Hepatocyte (in vitro differentiated cells): ENCODE measurements at regions not wholly inside any gene's neighbourhood (a gene's known extent, or its start where the extent isn't known, plus 50 kb on each side); places are given as distances from the start of the nearest gene placed in this dataset.
"Not testable (repeated sequence)": the region's sequence is repeated elsewhere in the genome, so short reads cannot be mapped to it uniquely, and the experiment has no call there.

Source experiments
- DNase-seq: peaks from one replicate; pipeline ENCODE4 v3.0.0-alpha.2; 2016; ENCODE audit warnings: low spot score
- H2AFZ ChIP-seq: fragments of 200-600 bp; sonication (generic); 2 replicates; pipeline ENCODE4 v1.6.0; 2016; ENCODE audit warnings: antibody characterized with exemption, mild to moderate bottlenecking
- H3K27ac ChIP-seq: fragments of 200-600 bp; sonication (generic); 2 replicates; pipeline ENCODE4 v1.5.1; 2016; ENCODE audit warnings: mild to moderate bottlenecking
- H3K27me3 ChIP-seq: fragments of 200-600 bp; sonication (generic); 2 replicates; pipeline ENCODE4 v1.6.1; 2016
- H3K36me3 ChIP-seq: fragments of 200-600 bp; sonication (generic); replicated peaks from 2 replicates; pipeline ENCODE4 v1.5.1; 2016; ENCODE audit warnings: low read depth; ENCODE audit not compliant: insufficient read depth
- H3K4me1 ChIP-seq: fragments of 200-600 bp; sonication (generic); 2 replicates; pipeline ENCODE4 v1.5.1; 2016; ENCODE audit warnings: mild to moderate bottlenecking, moderate library complexity; ENCODE audit not compliant: insufficient read depth
- H3K4me2 ChIP-seq: fragments of 200-600 bp; sonication (generic); 2 replicates; pipeline ENCODE4 v1.6.0; 2016
- H3K4me3 ChIP-seq: fragments of 200-600 bp; sonication (generic); 2 replicates; pipeline ENCODE4 v1.5.1; 2016; ENCODE audit warnings: mild to moderate bottlenecking
- H3K79me2 ChIP-seq: fragments of 200-600 bp; sonication (generic); 2 replicates; pipeline ENCODE4 v1.6.0; 2017; ENCODE audit warnings: mild to moderate bottlenecking
- H3K9me2 ChIP-seq: fragments of 200-600 bp; sonication (generic); replicated peaks from 2 replicates; pipeline ENCODE4 v1.6.0; 2017; ENCODE audit warnings: mild to moderate bottlenecking; ENCODE audit not compliant: insufficient read depth
- H3K9me3 ChIP-seq: fragments of 200-600 bp; sonication (generic); 2 replicates; pipeline ENCODE4 v1.5.1; 2016; ENCODE audit warnings: low read depth, mild to moderate bottlenecking
- H4K20me1 ChIP-seq: fragments of 200-600 bp; sonication (generic); 2 replicates; pipeline ENCODE4 v1.6.0; 2016; ENCODE audit warnings: mild to moderate bottlenecking; ENCODE audit not compliant: insufficient read depth, poor library complexity, severe bottlenecking
- CTCF ChIP-seq: fragments of 200-600 bp; sonication (generic); IDR thresholded peaks from 2 replicates; pipeline ENCODE4 v1.5.1; 2016; ENCODE audit warnings: antibody characterized with exemption, mild to moderate bottlenecking; ENCODE audit not compliant: poor library complexity
- EZH2 ChIP-seq: fragments of 200-600 bp; sonication (generic); IDR thresholded peaks from 2 replicates; pipeline ENCODE4 v1.6.1; 2016; ENCODE audit warnings: antibody characterized with exemption, mild to moderate bottlenecking, borderline replicate concordance
- EZH2phosphoT487 ChIP-seq: fragments of 200-600 bp; sonication (generic); IDR thresholded peaks from one replicate; pipeline ENCODE4 v1.6.1; 2018; ENCODE audit warnings: antibody characterized with exemption, mild to moderate bottlenecking, low read depth, moderate library complexity; ENCODE audit not compliant: unreplicated experiment, severe bottlenecking
- WGBS: methylation state at CpG from one replicate; pipeline ENCODE4 v1.1.6; 2016; ENCODE audit warnings: low lambda C conversion rate; ENCODE audit errors: missing lambda C conversion rate; 5-methylcytosine and 5-hydroxymethylcytosine counted together

- Histone ChIP-seq H3K4me1 (peaks cover 14% of the 10 kb centered on the region), H3K9me3 (no peaks in the 10 kb centered on the region), H3K4me2 (no peak overlapping the region), H3K27me3 (no peaks in the 10 kb centered on the region), H2AFZ (no peak overlapping the region), H4K20me1 (no peaks in the 10 kb centered on the region), H3K27ac (peak overlapping the region; percentile 56), H3K4me3 (no peak overlapping the region), H3K79me2 (no peaks in the 10 kb centered on the region), H3K9me2 (no peaks in the 10 kb centered on the region), H3K36me3 (no peaks in the 10 kb centered on the region)
- WGBS = 61% methylated on average over 10 of the region's 10 CpGs
- TF ChIP-seq EZH2 = no peak
- TF ChIP-seq EZH2phosphoT487 = no peak
- TF ChIP-seq CTCF = no peak
- peak; percentile 36 for DNase-seq
These were observed 606.0 kb downstream of the BCOR start for GRCh38 chrX:39491548-39492297.

- no peaks in the 10 kb centered on the region for H3K9me3 ChIP-seq
- H3K4me3 ChIP-seq = no peak overlapping the region
- no peaks in the 10 kb centered on the region for H3K9me2 ChIP-seq
- H3K27ac ChIP-seq = peak overlapping the region; percentile 56
- H3K36me3 ChIP-seq = no peaks in the 10 kb centered on the region
- H2AFZ ChIP-seq = no peak overlapping the region
- peak overlapping the region; percentile 1 for H3K4me2 ChIP-seq
- H4K20me1 ChIP-seq = no peaks in the 10 kb centered on the region
- H3K27me3 ChIP-seq = no peaks in the 10 kb centered on the region
- TF ChIP-seq EZH2 = no peak
- no peak for TF ChIP-seq EZH2phosphoT487
- TF ChIP-seq CTCF = no peak
- WGBS = 77% methylated on average over 6 of the region's 6 CpGs
- H3K4me1 ChIP-seq = peaks cover 14% of the 10 kb centered on the region
- H3K79me2 ChIP-seq = no peaks in the 10 kb centered on the region
- DNase-seq = peak; percentile 37
These were observed 605.1 kb downstream of the BCOR start for GRCh38 chrX:39492497-39493162.

- H4K20me1 ChIP-seq = no peaks in the 10 kb centered on the region
- no peaks in the 10 kb centered on the region for H3K27me3 ChIP-seq
- no peak overlapping the region for H3K4me3 ChIP-seq
- TF ChIP-seq EZH2 (no peak), CTCF (no peak), EZH2phosphoT487 (no peak)
- no peaks in the 10 kb centered on the region for H3K79me2 ChIP-seq
- H3K36me3 ChIP-seq = no peaks in the 10 kb centered on the region
- H3K9me2 ChIP-seq = no peaks in the 10 kb centered on the region
- no peak overlapping the region for H2AFZ ChIP-seq
- no peak overlapping the region for H3K4me2 ChIP-seq
- 83% methylated on average over 1 of the region's 1 CpG for WGBS
- DNase-seq = no peak
- peak overlapping the region; percentile 56 for H3K27ac ChIP-seq
- H3K9me3 ChIP-seq = no peaks in the 10 kb centered on the region
- peaks cover 14% of the 10 kb centered on the region for H3K4me1 ChIP-seq
These were observed 604.6 kb downstream of the BCOR start for GRCh38 chrX:39493168-39493567.

GRCh38 chrX:39497117-39497516, 600.6 kb downstream of the BCOR start:
- H3K4me1 ChIP-seq, H3K79me2 ChIP-seq, DNase-seq, H3K4me3 ChIP-seq, H2AFZ ChIP-seq, H3K9me3 ChIP-seq, H4K20me1 ChIP-seq, H3K27ac ChIP-seq, H3K9me2 ChIP-seq, H3K4me2 ChIP-seq, H3K36me3 ChIP-seq, H3K27me3 ChIP-seq: not testable (repeated sequence)
- WGBS = 90% methylated on average over 4 of the region's 4 CpGs
